NCI-H1092 treated with DMSO at 0.1 percent for 48 hours (cell line): ENCODE measurements at regions not wholly inside any gene's neighbourhood (a gene's known extent, or its start where the extent isn't known, plus 50 kb on each side); places are given as distances from the start of the nearest gene placed in this dataset.
"Not testable (repeated sequence)": the region's sequence is repeated elsewhere in the genome, so short reads cannot be mapped to it uniquely, and the experiment has no call there.

Experiments used
- DNase-seq: peaks from one replicate; lab custom pipeline; 2025; lab: John Stamatoyannopoulos, UW

DNA sequence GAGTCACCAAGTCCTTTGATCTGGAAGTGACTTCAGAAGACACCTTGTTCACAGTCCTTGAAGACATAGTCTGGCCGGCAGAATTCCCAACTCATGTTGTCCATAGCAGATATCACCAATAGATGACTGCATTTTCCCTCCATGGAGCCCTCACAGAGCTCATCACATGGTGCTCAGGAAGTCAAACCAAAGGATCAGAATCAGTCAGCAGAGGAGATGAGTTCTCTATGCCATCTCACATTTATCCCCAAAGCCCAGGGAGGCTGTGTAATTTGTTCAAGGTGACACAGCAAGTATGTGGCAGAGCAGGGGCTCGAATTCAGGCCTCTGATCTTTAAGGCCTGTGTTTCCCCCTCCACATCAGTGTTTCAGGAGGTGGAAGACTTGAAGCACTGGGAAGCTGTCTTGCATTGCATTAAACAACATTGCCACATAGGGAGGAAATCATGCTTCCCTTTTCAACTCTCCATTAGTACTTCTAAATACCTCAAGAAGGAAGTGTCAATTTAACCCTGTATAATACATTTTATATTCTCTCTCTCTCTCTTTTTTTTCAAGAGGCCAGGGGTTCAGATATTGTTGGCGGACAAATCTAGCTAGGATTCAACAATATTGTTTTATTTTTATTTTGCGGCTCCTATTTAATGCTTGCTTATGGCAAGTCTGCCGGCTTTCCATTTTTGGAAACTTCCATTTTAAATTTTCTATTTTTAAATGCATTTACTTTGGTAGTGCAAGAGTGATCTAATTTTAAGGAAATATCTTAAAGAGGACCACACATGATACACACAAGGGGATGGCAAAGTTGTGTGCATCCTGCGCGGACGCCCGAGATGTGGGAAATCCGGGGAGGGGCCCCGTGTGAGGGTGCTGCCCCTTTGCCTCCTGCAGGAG is 61.9 kb downstream of the NPIPB5 start:
- not testable (repeated sequence) for DNase-seq

DNA sequence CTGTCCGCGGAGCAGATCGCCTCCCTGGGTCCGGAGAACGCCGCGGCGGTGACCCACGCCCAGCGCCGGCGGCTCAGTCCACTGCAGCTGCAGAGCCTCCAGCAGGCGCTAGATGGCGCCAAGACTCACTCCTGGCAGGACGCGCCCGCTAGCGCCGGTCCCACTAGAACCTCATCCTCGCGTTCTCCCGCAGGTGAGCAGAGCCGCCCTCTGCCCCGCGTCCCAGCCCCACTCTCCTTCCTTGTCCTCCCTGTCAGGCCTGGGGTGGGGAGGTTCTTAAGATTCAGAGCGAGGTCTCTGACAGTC is 62.5 kb downstream of the NPIPB5 start:
- DNase-seq = not testable (repeated sequence)

DNA sequence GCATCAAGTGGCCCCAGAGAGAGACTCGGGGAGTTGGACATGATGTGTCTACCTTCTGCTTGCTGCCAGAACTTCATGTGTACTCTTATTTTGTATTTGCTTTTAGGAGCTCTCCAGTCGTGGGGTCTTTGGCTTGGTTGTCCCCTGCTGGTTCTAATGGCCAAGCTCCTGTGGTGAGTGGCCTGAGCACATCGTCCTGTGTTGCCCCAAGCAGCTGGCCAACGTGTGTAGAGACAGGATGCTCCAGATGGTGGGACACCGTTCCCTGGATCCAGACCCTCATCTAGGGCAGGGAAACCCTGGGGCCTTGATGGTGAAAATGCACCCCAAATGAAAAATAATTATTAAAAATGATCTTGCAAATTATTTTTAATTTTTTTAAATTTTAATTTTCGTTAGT is 65.8 kb downstream of the NPIPB5 start:
- not testable (repeated sequence) for DNase-seq

DNA sequence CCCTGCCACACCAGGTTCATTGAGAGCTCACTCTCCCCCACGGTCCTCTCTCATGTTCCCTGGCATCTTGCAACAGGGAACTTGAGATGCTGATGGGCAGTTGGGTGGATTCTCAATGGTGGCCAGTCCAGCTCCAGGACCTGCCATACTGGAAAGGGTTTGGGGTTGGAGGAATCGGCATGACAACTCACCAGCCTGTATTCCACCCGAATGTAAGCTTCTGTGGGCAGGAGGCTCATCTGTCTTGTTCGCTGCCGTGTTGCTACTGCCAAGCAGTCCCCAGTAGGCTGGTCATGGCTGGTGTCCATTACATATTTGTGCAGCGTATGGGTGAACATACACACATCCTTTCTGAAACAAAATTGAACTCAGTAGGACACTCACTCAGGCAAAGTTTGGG is 72.5 kb downstream of the NPIPB5 start:
- not testable (repeated sequence) for DNase-seq

DNA sequence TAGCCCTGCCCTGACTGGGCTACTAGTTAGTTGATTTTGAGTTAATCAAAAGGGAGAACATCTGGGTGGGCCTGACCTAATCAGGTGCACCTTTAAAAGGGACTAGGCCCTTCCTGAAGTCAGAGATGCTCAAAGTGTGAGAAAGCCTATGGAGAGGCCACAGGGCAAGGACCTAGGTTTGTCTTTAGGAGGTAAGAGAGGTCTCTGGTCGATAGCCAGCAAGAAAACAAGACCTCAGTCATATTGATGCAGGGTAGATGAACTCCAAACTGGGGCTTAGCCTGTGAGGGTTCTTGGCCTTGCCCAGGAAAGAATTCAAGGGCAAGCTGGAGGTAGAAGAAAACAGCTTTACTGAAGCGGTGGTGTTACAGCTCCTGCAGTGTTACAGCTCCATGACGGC is 73.8 kb downstream of the NPIPB5 start:
- not testable (repeated sequence) for DNase-seq

DNA sequence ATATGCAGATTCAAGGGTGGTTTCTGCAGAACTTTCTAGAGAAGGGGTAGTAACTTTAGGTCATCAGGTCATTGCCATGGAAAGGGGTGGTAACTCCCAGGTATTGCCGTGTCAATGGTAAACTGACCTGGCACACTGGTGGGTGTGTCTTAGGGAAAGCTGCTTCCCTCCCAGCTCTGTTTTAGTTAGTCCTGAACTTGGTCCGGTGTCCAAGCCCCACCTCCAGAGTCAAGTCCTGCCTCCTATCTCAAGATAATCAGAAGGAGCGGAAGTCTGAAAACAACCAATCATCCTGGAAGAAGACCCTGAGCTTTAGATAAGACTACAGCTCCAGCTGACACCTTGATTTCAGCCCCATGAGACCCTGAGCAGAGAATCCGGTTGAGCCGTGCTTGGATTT is 74.2 kb downstream of the NPIPB5 start:
- not testable (repeated sequence) for DNase-seq

DNA sequence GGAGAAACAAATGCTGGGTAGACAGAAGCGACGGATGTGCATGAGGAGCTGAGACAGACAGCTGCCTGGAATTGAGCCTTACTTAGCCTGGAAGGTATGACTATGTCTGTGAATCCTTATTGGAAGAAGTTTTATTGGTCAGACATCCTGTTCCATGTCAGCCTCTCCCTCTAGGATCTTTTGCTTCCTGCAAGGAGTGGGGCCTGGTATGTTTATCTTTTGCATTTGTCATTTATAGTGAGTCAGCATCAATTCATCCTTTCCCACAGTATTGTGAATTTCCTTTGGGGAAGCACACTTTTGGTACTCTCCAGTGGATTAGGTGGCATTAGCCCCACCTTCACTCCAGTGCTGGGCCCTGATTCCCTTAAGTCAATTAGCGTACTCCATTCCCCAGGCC is 74.7 kb downstream of the NPIPB5 start:
- DNase-seq = not testable (repeated sequence)

DNA sequence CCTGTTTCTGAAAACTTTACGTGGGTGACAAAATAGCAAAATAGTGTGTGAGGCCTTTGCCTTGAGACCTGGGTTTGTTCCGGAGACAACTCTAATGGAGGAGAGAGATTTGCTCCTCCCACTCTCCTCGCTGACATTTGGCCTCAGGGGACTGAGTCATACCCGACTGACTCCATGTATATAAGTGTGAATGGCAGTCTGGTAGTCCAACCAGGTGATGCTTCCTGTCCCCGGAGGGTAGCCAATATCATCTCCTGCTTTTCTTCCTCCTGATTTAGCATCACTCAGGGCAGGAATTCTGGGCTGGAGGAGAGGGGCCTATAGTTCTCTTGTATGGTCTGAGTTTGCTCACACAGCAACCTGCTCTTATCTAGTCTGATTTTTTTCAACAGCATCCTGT is 76.0 kb downstream of the NPIPB5 start:
- DNase-seq = not testable (repeated sequence)

DNA sequence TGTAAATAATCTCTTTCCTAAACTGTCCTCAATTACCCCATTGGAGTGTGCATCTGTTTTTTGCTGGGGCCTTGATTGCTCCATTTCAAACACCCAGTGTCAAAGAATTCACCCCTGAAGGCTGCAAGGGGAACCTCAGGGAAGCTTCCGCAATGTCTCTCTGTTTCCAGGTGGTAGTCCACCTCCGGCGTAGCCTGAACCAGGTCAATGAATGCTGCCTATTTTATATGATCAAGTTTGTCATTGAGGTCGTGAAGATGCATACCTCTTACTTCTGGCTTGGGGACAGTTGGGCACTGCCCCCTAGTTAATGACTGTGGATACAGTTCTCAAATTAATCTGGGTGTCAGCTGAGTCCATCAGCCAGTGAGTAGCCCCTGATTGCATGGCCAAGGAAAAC is 79.1 kb downstream of the NPIPB5 start:
- not testable (repeated sequence) for DNase-seq

DNA sequence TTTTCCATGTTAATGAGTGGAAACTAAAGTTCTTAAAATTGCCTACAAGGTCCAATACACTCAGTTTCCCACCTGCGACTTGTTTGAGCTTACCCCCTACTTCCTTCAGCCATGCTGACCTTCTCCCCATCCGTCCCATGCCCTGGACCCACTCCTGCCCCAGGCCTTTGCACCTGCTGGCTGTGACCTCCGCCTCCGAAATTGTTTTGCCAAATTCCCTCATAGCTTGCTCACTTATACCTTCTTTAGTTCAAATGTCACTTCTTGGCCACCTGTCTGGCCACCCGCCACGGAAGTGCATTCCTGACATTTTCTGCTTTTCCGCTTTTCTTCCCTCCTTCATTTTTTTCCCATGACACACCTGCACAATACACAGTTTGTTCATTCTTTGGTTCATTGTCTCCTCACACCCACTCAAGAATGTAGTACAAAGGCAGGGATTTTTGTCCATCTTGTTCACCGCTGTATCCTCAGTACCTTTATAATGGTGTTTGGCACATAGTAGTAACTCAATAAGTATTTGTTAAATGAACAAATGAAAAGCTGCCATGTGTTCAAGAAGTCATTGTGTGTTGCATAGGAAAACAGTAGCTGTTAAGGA is 85.9 kb downstream of the NPIPB5 start:
- DNase-seq = not testable (repeated sequence)

DNA sequence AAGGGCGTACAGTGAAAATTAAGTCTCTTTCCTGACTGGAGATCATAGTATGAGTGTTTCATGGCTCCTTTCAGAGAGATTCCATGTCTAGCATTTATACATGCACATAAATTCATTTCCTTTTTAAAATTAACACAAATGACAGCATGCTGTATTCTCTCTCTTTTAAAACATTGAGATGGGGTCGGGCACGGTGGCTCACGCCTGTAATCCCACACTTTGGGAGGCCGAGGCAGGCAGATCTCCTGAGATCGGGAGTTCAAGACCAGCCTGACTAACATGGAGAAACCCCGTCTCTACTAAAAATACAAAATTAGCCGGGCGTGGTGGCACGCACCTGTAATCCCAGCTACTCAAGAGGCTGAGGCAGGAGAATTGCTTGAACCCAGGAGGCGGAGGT is 93.1 kb downstream of the NPIPB5 start:
- DNase-seq = not testable (repeated sequence)

DNA sequence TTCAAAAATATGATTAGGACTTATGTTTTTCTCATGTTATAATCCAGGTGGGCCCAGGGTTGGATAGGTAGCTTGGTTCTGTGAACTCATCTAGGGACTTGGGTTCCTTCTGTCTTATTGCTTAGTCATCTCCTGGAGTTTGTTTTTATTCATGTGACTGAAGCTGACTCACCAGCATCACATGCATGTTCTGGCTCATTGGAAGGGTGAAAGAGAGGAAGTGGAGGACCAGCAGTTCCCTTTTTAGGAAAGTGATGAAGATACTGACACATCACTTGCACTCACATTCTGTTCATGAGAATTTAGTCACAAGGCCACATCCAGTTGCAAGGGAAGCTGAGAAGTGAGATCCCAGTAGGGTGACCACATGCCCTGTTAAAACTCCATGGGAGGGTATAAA is 95.9 kb downstream of the NPIPB5 start:
- DNase-seq = not testable (repeated sequence)

DNA sequence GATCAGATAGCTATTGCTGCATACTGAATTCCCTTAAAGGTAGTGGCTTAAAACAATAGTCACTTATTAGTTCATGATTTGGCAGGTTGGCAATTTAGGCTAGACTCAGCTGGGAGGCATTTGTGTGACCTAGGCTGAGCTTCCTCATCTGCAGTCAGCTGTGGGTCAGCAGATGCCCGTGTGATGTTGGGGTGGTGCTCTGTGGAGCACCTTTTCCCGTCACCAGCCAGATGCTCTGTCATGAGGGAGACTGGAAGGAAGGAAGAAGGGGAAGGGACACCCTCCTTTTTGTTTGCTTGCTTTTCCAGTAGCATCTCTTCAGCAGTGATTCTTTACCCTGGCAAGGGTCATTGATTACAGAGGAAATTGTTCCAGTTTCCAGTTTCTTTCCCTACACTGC is 99.1 kb downstream of the NPIPB5 start:
- DNase-seq = not testable (repeated sequence)

DNA sequence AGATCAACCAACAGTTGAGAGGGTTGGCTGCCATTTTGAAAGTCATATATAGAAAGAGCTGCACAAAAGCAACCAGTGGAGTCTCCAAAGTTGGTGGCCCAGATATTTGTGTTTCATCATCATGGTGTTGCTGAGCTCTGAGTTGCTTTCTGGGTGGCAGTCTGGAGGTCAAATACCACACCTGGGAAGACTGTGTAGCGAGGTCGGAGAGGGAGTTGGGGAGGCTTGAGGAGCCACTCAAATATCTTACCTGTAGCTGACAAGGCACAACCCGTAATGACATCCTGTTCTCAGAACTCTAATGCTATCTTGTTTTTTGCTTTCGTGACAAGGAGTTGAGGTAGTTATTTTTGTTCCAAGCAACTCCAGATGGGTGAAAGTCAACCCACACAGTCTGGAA is 100.4 kb downstream of the NPIPB5 start:
- DNase-seq = not testable (repeated sequence)

DNA sequence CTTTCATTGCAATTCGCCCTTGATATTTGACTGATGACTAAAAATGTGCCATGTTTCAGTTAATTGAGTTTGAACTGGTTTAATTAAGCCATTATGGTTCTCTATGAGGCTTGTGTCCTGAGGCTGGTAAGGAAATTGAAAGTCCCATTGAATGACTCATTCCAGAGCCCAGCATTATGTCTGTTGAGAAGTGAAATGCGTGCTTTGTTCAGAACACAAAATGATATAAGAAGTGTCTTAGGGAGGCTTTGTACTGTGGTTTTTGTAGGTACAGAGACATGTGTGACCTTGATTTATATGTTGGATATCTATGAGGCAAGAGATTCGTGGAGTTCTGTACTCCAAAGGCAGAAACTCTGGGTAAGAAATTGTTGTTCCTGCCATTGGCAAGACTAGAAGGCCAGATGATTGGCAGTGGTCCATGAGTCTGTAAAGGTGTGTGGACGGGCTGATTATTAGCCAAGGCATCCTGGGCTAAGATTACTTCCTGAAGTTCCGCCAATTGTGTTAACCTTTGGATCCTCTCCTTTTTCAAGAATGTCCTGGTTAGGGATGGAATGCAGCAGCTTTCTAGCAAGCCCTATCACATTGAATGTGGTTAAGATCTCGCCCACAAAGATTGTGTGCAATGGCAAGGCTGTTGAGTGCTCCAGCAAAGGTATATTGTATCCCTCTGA is 103.7 kb downstream of the NPIPB5 start:
- no peak for DNase-seq

DNA sequence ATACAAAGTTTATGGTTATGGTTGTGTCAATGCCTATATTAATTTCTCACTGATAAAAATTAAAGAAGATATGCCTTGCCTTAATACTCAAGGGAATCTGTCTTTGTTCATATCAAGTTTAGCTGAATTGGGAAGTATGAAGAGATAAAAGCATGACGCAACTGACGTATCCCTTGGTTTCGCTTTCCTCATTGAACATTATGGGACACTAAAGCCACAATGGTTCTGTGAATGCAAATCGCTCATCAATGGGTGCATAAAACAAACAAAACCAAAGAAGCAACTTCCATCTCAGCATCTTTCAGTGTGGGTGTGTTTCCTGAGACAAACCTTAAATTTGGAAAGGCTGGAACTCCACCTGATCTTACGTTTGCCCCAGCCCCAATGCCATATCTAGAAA is 108.2 kb downstream of the NPIPB5 start:
- DNase-seq = no peak

DNA sequence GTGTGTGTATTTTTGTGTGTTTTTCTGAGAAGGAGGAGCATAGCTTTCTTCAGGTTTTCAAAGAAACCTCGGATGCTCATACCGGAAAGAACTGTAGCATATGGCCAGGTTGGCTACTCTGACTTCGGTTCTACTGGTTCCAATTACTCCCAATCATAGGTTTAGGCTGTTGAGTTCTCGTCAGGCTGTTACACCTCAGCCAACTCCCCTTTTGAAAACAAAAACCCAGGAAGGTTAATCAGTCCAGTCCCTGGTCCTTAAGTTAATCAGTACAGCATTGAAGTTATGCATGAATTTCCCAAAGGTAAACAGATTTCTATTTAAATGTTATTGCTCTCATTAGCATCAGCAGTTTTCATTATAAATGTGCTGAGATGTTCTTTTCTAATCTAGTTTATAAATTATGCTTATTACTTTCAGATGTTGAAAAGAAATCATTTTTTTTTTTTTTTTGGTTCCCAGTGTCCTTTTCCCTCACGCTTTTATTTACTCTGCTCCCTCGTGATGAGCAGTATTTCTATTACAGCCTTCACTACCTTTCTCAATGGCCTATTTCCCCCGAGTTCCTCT is 111.0 kb downstream of the NPIPB5 start:
- DNase-seq = no peak

DNA sequence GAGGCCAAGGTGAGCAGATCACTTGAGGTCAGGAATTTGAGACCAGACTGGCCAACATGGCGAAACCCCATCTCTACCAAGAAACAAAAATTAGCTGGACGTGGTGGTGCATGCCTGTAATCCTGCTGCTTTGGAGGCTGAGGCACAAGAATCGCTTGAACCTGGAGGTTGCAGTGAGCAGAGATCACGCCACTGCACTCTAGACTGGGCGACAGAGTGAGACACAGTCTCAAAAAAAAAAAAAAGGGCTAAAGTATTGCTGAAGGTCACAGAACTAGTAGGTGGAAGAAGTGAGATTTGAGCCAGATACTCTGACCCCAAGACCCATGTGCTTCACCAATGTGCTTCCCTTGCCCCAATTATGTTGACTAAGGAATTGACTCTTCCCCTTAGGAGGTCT is 112.0 kb downstream of the NPIPB5 start:
- DNase-seq = no peak

DNA sequence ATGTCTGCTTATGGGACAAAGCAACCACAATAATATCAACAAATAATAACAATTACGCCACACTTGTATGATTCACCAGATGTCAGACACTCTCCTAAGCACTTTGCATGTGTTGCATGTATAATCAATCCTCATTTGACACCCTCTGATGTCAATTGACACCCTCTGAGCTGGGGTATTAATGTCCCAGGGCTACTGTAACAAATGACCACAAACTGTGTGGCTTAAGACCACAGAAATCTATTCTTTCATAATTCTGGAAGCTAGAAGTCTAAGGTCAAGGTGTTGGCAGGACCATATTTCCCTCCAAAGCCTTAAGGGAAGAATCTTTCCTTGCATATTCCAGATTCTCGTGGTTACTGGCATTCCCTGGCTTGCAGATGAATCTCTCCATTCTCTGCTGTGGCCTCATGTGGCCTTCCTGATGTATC is 112.7 kb downstream of the NPIPB5 start:
- DNase-seq = no peak

DNA sequence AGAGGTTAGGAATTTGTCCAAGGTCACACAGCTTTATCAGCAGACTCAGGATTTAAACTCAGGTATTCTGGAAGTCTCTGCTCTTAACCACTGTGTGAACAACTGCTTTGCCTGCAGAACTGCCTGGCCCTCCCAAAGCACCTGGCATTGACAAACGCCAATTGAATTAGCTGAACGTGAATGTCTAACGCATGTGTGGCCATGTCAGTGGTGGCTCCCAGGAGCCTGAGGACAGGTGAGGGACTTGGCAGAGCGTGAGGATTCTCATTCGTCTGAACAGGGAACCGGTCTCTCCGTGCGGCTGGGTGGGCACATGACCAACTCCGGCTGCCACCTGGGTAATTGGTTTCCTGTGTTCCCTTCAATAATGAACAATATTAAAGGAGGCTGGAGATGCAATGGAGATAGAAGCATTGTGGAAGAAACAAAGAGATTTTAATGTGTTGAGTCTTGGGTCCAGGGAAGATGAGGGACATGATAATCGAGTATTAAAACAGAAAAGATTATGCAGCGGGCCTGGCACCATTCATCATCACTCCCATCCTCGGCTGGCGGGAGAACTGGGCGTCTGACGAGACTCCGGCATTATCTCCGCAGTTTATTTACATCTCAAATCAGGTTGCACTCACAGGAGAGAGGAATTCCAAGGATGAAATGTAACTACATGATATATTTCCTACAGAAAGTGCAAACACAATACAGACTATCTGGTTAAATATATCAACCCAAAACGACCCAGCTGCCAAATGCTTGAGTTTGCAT is 113.5 kb downstream of the NPIPB5 start:
- peak; percentile 49 for DNase-seq

DNA sequence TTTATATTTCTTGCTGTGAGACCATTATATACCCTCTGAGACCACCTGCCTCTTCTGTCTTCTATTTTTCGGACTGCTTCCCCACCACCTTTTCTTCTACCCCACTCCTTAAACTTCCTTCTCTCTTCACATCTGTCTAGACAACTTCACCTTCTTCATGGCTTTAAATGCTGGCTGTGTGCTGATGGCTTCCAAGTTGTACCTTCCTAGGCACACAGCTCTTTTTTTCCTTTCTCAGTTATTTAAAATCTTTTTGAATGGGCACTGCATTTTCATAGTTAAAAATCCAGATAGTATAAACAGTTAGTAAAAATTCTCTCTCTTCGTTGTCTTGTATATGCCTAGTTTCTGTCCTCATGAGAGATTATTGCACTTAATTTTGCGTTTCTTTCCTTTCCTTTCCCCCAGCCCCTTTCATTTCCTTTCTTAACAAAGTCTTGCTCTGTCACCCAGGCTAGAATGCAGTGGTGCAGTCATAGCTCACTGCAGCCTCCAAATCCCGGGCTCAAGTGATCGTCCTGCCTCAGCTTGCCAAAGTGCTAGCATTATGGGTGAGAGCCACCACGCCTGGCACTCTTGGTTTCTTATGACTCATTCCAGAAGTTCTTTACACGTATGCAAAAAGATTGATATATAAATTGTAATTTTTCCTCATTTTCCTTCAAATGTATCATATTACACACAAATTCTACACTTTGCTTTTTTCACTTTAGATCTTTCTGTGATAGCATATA is 114.3 kb downstream of the NPIPB5 start:
- no peak for DNase-seq
